DMS 273 treated with DMSO at 0.1 percent for 48 hours (cell line): ENCODE measurements at regions not wholly inside any gene's neighbourhood (a gene's known extent, or its start where the extent isn't known, plus 50 kb on each side); places are given as distances from the start of the nearest gene placed in this dataset.

ENCODE experiments used
- DNase-seq: peaks from one replicate; lab custom pipeline; 2025; lab: John Stamatoyannopoulos, UW

- DNase-seq = no peak
Observed at GRCh38 chr3:105923140-105923539, 54.3 kb upstream of the CBLB start.

GRCh38 chr3:105927741-105928140, 58.9 kb upstream of the CBLB start:
- DNase-seq = no peak

- peak; percentile 36 for DNase-seq
Observed at GRCh38 chr3:105930733-105931132, 61.9 kb upstream of the CBLB start.

- DNase-seq = no peak
Observed at GRCh38 chr3:105931500-105931899, 62.7 kb upstream of the CBLB start.

GRCh38 chr3:105933871-105934270, 65.1 kb upstream of the CBLB start:
- DNase-seq = peak; percentile 76

- peak; percentile 99 for DNase-seq
Observed at GRCh38 chr3:105938101-105938500, 69.3 kb upstream of the CBLB start.

GRCh38 chr3:105938806-105939205, 70.0 kb upstream of the CBLB start:
- no peak for DNase-seq

GRCh38 chr3:105944276-105944675, 75.5 kb upstream of the CBLB start:
- no peak for DNase-seq

GRCh38 chr3:105944721-105945120, 75.9 kb upstream of the CBLB start:
- no peak for DNase-seq

- DNase-seq = no peak
Observed at GRCh38 chr3:105948101-105948500, 79.3 kb upstream of the CBLB start.

- DNase-seq = no peak
Observed at GRCh38 chr3:105950881-105951600, 82.2 kb upstream of the CBLB start.

- DNase-seq = no peak
Observed at GRCh38 chr3:105953831-105954230, 85.0 kb upstream of the CBLB start.

- no peak for DNase-seq
Observed at GRCh38 chr3:105956306-105956705, 87.5 kb upstream of the CBLB start.

- no peak for DNase-seq
Observed at GRCh38 chr3:105957722-105958121, 88.9 kb upstream of the CBLB start.

- DNase-seq = peak; percentile 99
Observed at GRCh38 chr3:105958237-105959000, 89.6 kb upstream of the CBLB start.

- DNase-seq = no peak
Observed at GRCh38 chr3:105959851-105960250, 91.0 kb upstream of the CBLB start.

GRCh38 chr3:105960381-105960780, 91.6 kb upstream of the CBLB start:
- peak; percentile 27 for DNase-seq

GRCh38 chr3:105963161-105963560, 94.3 kb upstream of the CBLB start:
- DNase-seq = no peak

- no peak for DNase-seq
Observed at GRCh38 chr3:105965384-105965783, 96.6 kb upstream of the CBLB start.

GRCh38 chr3:105967117-105967516, 98.3 kb upstream of the CBLB start:
- no peak for DNase-seq

- DNase-seq = no peak
Observed at GRCh38 chr3:105970283-105970682, 101.5 kb upstream of the CBLB start.

GRCh38 chr3:105972069-105972468, 103.3 kb upstream of the CBLB start:
- DNase-seq = no peak

GRCh38 chr3:105974381-105974780, 105.6 kb upstream of the CBLB start:
- DNase-seq = no peak

- DNase-seq = no peak
Observed at GRCh38 chr3:105976196-105976595, 107.4 kb upstream of the CBLB start.
